Caco-2 (cell line): ENCODE measurements at regions not wholly inside any gene's neighbourhood (a gene's known extent, or its start where the extent isn't known, plus 50 kb on each side); places are given as distances from the start of the nearest gene placed in this dataset.

Experiments used
- BruUV-seq: library from RNA; stranded (reverse); fragments of 400-500 nt; replicated peaks from 2 replicates; lab custom pipeline; 2021; lab: Mats Ljungman, UMichigan
- CTCF ChIA-PET: fragments of 300-600 bp; sonication (Branson Sonifier 250); formaldehyde crosslinking; loops from one replicate; lab custom pipeline; 2022; ENCODE audit warnings: antibody characterized with exemption; lab: Charles Lee
- POLR2A ChIA-PET: fragments of 300-600 bp; sonication (Branson Sonifier 250); formaldehyde crosslinking; loops from one replicate; lab custom pipeline; 2022; ENCODE audit warnings: antibody characterized with exemption; lab: Charles Lee
- DNase-seq, 2 experiments: peaks; one replicate each; pipeline versions ENCODE4 v3.0.0 to v3.0.0-alpha.2; 2020 to 2022
- H3K27me3 ChIP-seq: replicated peaks from 2 replicates; pipeline ENCODE4 v1.6.0; 2011; ENCODE audit warnings: low read length; ENCODE audit not compliant: control insufficient read depth, insufficient read depth
- H3K36me3 ChIP-seq: 2 replicates; pipeline ENCODE4 v1.5.1; 2011; ENCODE audit warnings: low read length; ENCODE audit not compliant: control insufficient read depth, insufficient read depth
- H3K4me1 ChIP-seq: fragments of 250-450 bp; sonication (Bioruptor Pico); 2 replicates; pipeline ENCODE4 v1.5.1; 2020; ENCODE audit warnings: mild to moderate bottlenecking
- H3K4me3 ChIP-seq: 2 replicates; pipeline ENCODE4 v1.5.1; 2011; ENCODE audit warnings: low read depth, mild to moderate bottlenecking, control low read depth, low read length
- H3K9me3 ChIP-seq: fragments of 250-450 bp; sonication (Bioruptor Pico); 2 replicates; pipeline ENCODE4 v1.5.1; 2020; ENCODE audit warnings: mild to moderate bottlenecking, moderate library complexity
- H3K27ac Mint-ChIP-seq: one replicate; pipeline ENCODE4 v1.8.0; 2022; ENCODE audit warnings: mixed read lengths; ENCODE audit not compliant: unreplicated experiment
- H3K27me3 Mint-ChIP-seq: one replicate; pipeline ENCODE4 v1.8.0; 2022; ENCODE audit warnings: mixed read lengths; ENCODE audit not compliant: insufficient read depth, unreplicated experiment
- H3K36me3 Mint-ChIP-seq: one replicate; pipeline ENCODE4 v1.8.0; 2022; ENCODE audit warnings: mild to moderate bottlenecking, mixed read lengths; ENCODE audit not compliant: insufficient read depth, unreplicated experiment
- H3K4me1 Mint-ChIP-seq: one replicate; pipeline ENCODE4 v1.8.0; 2022; ENCODE audit warnings: low read depth, mixed read lengths; ENCODE audit not compliant: unreplicated experiment
- H3K4me3 Mint-ChIP-seq: one replicate; pipeline ENCODE4 v1.8.0; 2022; ENCODE audit warnings: mild to moderate bottlenecking, moderate library complexity, mixed read lengths; ENCODE audit not compliant: unreplicated experiment
- H3K9me3 Mint-ChIP-seq: one replicate; pipeline ENCODE4 v1.8.0; 2022; ENCODE audit warnings: mixed read lengths; ENCODE audit not compliant: unreplicated experiment
- CTCF ChIP-seq, 2 experiments: fragments of 200-600 bp in 1 of 2; IDR thresholded peaks; 1 replicate in 1 of 2; 2 replicates in 1 of 2; pipeline versions ENCODE4 v1.5.1 to v1.8.0; 2011 to 2022; ENCODE audit warnings: antibody characterized with exemption in 1 of 2, control low read depth in 1 of 2, inconsistent platforms in 1 of 2, low read depth in 1 of 2, low read length in 1 of 2, mild to moderate bottlenecking in 1 of 2, moderate library complexity in 1 of 2; ENCODE audit not compliant: insufficient read depth in 1 of 2, severe bottlenecking in 1 of 2, unreplicated experiment in 1 of 2
- intact Hi-C: fragments of 100-400 bp; cut with micrococcal nuclease; formaldehyde crosslinking; loops from one replicate; pipeline ENCODE4 v1.10.0; 2022; ENCODE audit not compliant: unreplicated experiment

DNA sequence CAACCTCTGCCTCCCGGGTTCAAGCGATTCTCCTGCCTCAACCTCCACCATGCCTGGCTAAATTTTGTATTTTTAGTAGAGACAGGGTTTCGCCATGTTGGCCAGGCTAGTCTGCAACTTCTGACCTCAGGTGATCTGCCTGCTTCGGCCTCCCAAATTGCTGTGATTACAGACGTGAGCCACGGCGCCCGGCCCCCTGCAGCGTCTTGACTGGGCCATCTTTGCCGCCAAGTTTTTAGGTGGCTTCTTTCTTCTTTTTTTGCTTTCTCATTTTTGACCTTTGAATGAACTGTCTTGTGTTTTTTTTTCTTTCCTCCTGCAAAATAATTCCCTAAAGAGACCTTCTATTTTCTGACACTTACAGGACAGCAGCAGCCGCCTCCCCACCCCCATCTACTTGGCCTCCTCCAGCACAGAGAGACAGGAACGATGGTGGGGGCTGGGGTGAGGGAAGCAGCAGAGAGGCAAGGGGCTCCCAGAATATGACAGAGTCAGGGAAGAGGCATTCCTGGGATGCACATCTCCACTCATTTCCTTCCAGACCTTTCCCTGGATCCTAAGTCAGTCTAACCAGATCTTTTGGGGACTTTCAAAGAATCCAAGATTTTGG is 92.6 kb upstream of the ALX4 start:
- no peaks in the 10 kb centered on the region for H3K36me3 ChIP-seq
- POLR2A ChIA-PET, result no interaction called here
- CTCF ChIA-PET, result no interaction called here
- no peak for DNase-seq
- no peak overlapping the region for H3K4me3 ChIP-seq
- H3K9me3 Mint-ChIP-seq, result no peaks in the 10 kb centered on the region
- no peak overlapping the region for H3K27ac Mint-ChIP-seq
- no peaks in the 10 kb centered on the region for H3K27me3 ChIP-seq
- peaks cover 2% of the 10 kb centered on the region for H3K27me3 Mint-ChIP-seq
- no TSS peak for BruUV-seq
- H3K4me1 ChIP-seq, result no peaks in the 10 kb centered on the region
- H3K4me3 Mint-ChIP-seq, result no peak overlapping the region
- H3K9me3 ChIP-seq, result no peaks in the 10 kb centered on the region
- TF ChIP-seq CTCF (IDR thresholded peaks at IDR 0.05; ENCODE audit: insufficient read depth in 1 of 2, low read depth in 1 of 2, low read length in 1 of 2, severe bottlenecking in 1 of 2, unreplicated experiment in 1 of 2), result no peak
- intact Hi-C loops, result no loop called here
- H3K4me1 Mint-ChIP-seq, result no peaks in the 10 kb centered on the region
- H3K36me3 Mint-ChIP-seq, result no peaks in the 10 kb centered on the region

DNA sequence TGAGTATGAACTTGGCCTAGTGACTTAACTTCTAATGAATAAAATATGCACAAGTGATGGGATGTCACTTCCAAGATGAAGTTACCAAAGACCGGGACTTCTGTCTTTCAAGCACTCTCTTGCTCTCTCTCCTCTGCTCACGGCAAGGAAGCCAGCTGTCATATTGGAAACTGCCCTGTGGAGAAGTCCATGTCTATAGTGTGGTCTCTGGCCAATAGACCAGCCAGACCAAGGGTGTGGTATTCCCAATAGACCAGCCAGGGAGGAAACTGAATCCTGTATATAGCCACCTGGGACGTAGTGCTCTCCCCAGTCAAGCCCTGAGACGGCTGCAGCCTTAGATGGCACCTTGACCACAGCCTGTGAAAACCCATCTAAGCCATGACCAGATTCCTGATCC is 93.2 kb upstream of the ALX4 start:
- H3K4me3 Mint-ChIP-seq, result no peak overlapping the region
- intact Hi-C loops, result no loop called here
- Histone ChIP-seq H3K36me3 (no peaks in the 10 kb centered on the region), H3K4me1 (no peaks in the 10 kb centered on the region), H3K4me3 (no peak overlapping the region), H3K9me3 (no peaks in the 10 kb centered on the region), H3K27me3 (no peaks in the 10 kb centered on the region)
- no TSS peak for BruUV-seq
- H3K4me1 Mint-ChIP-seq, result no peaks in the 10 kb centered on the region
- no peak overlapping the region for H3K27ac Mint-ChIP-seq
- POLR2A ChIA-PET, result no interaction called here
- no peaks in the 10 kb centered on the region for H3K9me3 Mint-ChIP-seq
- TF ChIP-seq CTCF (IDR thresholded peaks at IDR 0.05; ENCODE audit: insufficient read depth in 1 of 2, low read depth in 1 of 2, low read length in 1 of 2, severe bottlenecking in 1 of 2, unreplicated experiment in 1 of 2), result no peak
- peak in 1 of 2 experiments; percentile 17 for DNase-seq
- H3K36me3 Mint-ChIP-seq, result no peaks in the 10 kb centered on the region
- peaks cover 5% of the 10 kb centered on the region for H3K27me3 Mint-ChIP-seq
- CTCF ChIA-PET, result no interaction called here

GRCh38 chr11:44403587-44404273 is 93.8 kb upstream of the ALX4 start:
- POLR2A ChIA-PET, result interaction anchor here (0.6 kb wide), 1 partner anchor 41 kb away, joined by 11 read pairs; no protein-coding TSS in a partner anchor

More at GRCh38 chr11:44403587-44404273, 93.8 kb upstream of the ALX4 start:
- Mint-ChIP-seq H3K27me3 (peaks cover 5% of the 10 kb centered on the region), H3K9me3 (no peaks in the 10 kb centered on the region), H3K27ac (no peak overlapping the region), H3K4me3 (no peak overlapping the region), H3K4me1 (no peaks in the 10 kb centered on the region), H3K36me3 (no peaks in the 10 kb centered on the region)
- no peak overlapping the region for H3K4me3 ChIP-seq
- no peaks in the 10 kb centered on the region for H3K27me3 ChIP-seq
- intact Hi-C loops, result no loop called here
- H3K4me1 ChIP-seq, result no peaks in the 10 kb centered on the region
- no peak for DNase-seq
- H3K9me3 ChIP-seq, result no peaks in the 10 kb centered on the region
- H3K36me3 ChIP-seq, result no peaks in the 10 kb centered on the region
- BruUV-seq, result no TSS peak
- CTCF ChIA-PET, result no interaction called here
- TF ChIP-seq CTCF (IDR thresholded peaks at IDR 0.05; ENCODE audit: insufficient read depth in 1 of 2, low read depth in 1 of 2, low read length in 1 of 2, severe bottlenecking in 1 of 2, unreplicated experiment in 1 of 2), result no peak
